Ascending aorta (tissue), 2 donors: ENCODE measurements at regions not wholly inside any gene's neighbourhood (a gene's known extent, or its start where the extent isn't known, plus 50 kb on each side); places are given as distances from the start of the nearest gene placed in this dataset.

Experiments
- DNase-seq, 2 donors: peaks; one replicate each; pipeline ENCODE4 v3.0.0-alpha.2; 2019; ENCODE audit warnings: low spot score in 2 of 2
- H3K27ac ChIP-seq, 2 donors: fragments of 200-600 bp; sonication (generic); one replicate each; pipeline ENCODE4 v1.5.1; 2016 to 2017; ENCODE audit warnings: mild to moderate bottlenecking in 1 of 2
- H3K27me3 ChIP-seq: fragments of 200-600 bp; sonication (generic); one replicate; pipeline ENCODE4 v1.5.1; 2017
- H3K36me3 ChIP-seq, 2 donors: fragments of 200-600 bp; sonication (generic); one replicate each; pipeline ENCODE4 v1.5.1; 2016
- H3K4me1 ChIP-seq, 2 donors: fragments of 200-600 bp; sonication (generic); one replicate each; pipeline ENCODE4 v1.5.1; 2016 to 2017; ENCODE audit warnings: mild to moderate bottlenecking in 1 of 2
- H3K4me3 ChIP-seq, 2 donors: fragments of 200-600 bp; sonication (generic); one replicate each; pipeline ENCODE4 v1.5.1; 2016 to 2017; ENCODE audit warnings: mild to moderate bottlenecking in 1 of 2
- H3K9me3 ChIP-seq, 2 donors: fragments of 200-600 bp; sonication (generic); one replicate each; pipeline ENCODE4 v1.5.1; 2016
- CTCF ChIP-seq, 3 experiments: fragments of 200-600 bp in 2 of 3; fragments of 450-650 bp in 1 of 3; sonication (generic) in 2 of 3; IDR thresholded peaks; one replicate each; pipeline ENCODE4 v1.5.1; 2016 to 2019; ENCODE audit warnings: antibody characterized with exemption in 3 of 3, mild to moderate bottlenecking in 1 of 3, moderate library complexity in 1 of 3
- intact Hi-C: fragments of 100-400 bp; cut with DNase I; formaldehyde crosslinking; loops from one replicate; pipeline ENCODE4 v1.15.1; 2023

- Histone ChIP-seq H3K4me1 (no peaks in the 10 kb centered on the region), H3K27me3 (no peaks in the 10 kb centered on the region), H3K36me3 (no peaks in the 10 kb centered on the region), H3K4me3 (no peak overlapping the region), H3K27ac (no peak overlapping the region), H3K9me3 (no peaks in the 10 kb centered on the region)
- no peak for DNase-seq
- no peak for TF ChIP-seq CTCF (IDR thresholded peaks at IDR 0.05)
- intact Hi-C loops, result no loop called here
These were observed 325.7 kb upstream of the WWC1 start for GRCh38 chr5:167965710-167966109.

GRCh38 chr5:167966979-167967378 lies 324.5 kb upstream of the WWC1 start:
- Histone ChIP-seq H3K27me3 (no peaks in the 10 kb centered on the region), H3K4me3 (no peak overlapping the region), H3K27ac (no peak overlapping the region), H3K36me3 (no peaks in the 10 kb centered on the region), H3K4me1 (no peaks in the 10 kb centered on the region), H3K9me3 (no peaks in the 10 kb centered on the region)
- intact Hi-C loops, result no loop called here
- DNase-seq, result no peak
- no peak for TF ChIP-seq CTCF (IDR thresholded peaks at IDR 0.05)

GRCh38 chr5:167967494-167968177 lies 323.8 kb upstream of the WWC1 start:
- no peak overlapping the region for H3K27ac ChIP-seq
- no peaks in the 10 kb centered on the region for H3K4me1 ChIP-seq
- no peak for TF ChIP-seq CTCF (IDR thresholded peaks at IDR 0.05)
- no peaks in the 10 kb centered on the region for H3K27me3 ChIP-seq
- H3K4me3 ChIP-seq, result no peak overlapping the region
- H3K36me3 ChIP-seq, result no peaks in the 10 kb centered on the region
- intact Hi-C loops, result no loop called here
- no peak for DNase-seq
- H3K9me3 ChIP-seq, result no peaks in the 10 kb centered on the region

- no peaks in the 10 kb centered on the region for H3K36me3 ChIP-seq
- no peaks in the 10 kb centered on the region for H3K9me3 ChIP-seq
- intact Hi-C loops, result no loop called here
- H3K4me1 ChIP-seq, result no peaks in the 10 kb centered on the region
- H3K27me3 ChIP-seq, result no peaks in the 10 kb centered on the region
- no peak for DNase-seq
- no peak overlapping the region for H3K4me3 ChIP-seq
- no peak for TF ChIP-seq CTCF (IDR thresholded peaks at IDR 0.05)
- H3K27ac ChIP-seq, result no peak overlapping the region
These were observed 322.6 kb upstream of the WWC1 start for GRCh38 chr5:167968837-167969236.

GRCh38 chr5:167969998-167970397 lies 321.4 kb upstream of the WWC1 start:
- intact Hi-C loops, result no loop called here
- Histone ChIP-seq H3K4me1 (no peaks in the 10 kb centered on the region), H3K27ac (no peak overlapping the region), H3K4me3 (no peak overlapping the region), H3K36me3 (no peaks in the 10 kb centered on the region), H3K27me3 (no peaks in the 10 kb centered on the region), H3K9me3 (no peaks in the 10 kb centered on the region)
- DNase-seq, result no peak
- no peak for TF ChIP-seq CTCF (IDR thresholded peaks at IDR 0.05)

GRCh38 chr5:167971706-167972105 lies 319.7 kb upstream of the WWC1 start:
- no peak overlapping the region for H3K27ac ChIP-seq
- no peak for TF ChIP-seq CTCF (IDR thresholded peaks at IDR 0.05)
- intact Hi-C loops, result no loop called here
- H3K4me1 ChIP-seq, result no peaks in the 10 kb centered on the region
- H3K4me3 ChIP-seq, result no peak overlapping the region
- no peaks in the 10 kb centered on the region for H3K27me3 ChIP-seq
- no peaks in the 10 kb centered on the region for H3K9me3 ChIP-seq
- no peak for DNase-seq
- no peaks in the 10 kb centered on the region for H3K36me3 ChIP-seq
